ENCODE measurements at regions not wholly inside any gene's neighbourhood (a gene's known extent, or its start where the extent isn't known, plus 50 kb on each side); places are given as distances from the start of the nearest gene placed in this dataset.
A peak's percentile ranks its signal among the peaks of the same experiment; 100 is the strongest.
"Not testable (repeated sequence)": the region's sequence is repeated elsewhere in the genome, so short reads cannot be mapped to it uniquely, and the experiment has no call there.

DNA sequence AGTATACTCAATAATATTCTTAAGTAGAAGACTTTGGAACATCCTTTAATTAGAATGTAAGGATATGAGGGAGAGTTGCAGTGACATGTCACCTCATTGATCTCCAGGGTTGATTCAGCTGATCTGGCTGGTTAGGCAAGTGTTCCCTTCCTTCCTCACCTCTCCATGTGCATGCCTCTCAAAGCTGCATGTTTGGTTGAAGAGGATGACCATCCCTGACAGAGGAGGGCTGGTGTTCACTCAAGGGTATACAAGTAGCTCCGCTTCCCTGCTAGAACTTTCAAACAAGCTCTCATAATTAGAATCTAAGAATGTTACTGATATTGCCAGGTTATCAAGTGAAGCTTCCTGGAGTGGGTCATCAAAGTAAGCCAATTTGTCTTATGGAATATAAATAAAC lies 341.1 kb upstream of the FLRT2 start:
- in situ Hi-C loops (cut with MboI; ENCODE audit: low pct_ligation_motif_present in 1 of 4, low pct_unique_long_range_greater_than_20kb in 1 of 4, low sequenced_read_pairs in 3 of 4): no loop called here
- Histone ChIP-seq H3K4me1 (no peaks in the 10 kb centered on the region), H3K27me3 (no peaks in the 10 kb centered on the region), H3K36me3 (no peaks in the 10 kb centered on the region), H3K27ac (no peak overlapping the region), H3K4me3 (no peak overlapping the region), H3K9me3 (no peaks in the 10 kb centered on the region)
- TF ChIP-seq, protein P1, sequence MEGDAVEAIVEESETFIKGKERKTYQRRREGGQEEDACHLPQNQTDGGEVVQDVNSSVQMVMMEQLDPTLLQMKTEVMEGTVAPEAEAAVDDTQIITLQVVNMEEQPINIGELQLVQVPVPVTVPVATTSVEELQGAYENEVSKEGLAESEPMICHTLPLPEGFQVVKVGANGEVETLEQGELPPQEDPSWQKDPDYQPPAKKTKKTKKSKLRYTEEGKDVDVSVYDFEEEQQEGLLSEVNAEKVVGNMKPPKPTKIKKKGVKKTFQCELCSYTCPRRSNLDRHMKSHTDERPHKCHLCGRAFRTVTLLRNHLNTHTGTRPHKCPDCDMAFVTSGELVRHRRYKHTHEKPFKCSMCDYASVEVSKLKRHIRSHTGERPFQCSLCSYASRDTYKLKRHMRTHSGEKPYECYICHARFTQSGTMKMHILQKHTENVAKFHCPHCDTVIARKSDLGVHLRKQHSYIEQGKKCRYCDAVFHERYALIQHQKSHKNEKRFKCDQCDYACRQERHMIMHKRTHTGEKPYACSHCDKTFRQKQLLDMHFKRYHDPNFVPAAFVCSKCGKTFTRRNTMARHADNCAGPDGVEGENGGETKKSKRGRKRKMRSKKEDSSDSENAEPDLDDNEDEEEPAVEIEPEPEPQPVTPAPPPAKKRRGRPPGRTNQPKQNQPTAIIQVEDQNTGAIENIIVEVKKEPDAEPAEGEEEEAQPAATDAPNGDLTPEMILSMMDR (IDR thresholded peaks at IDR 0.05): no peak
- TF ChIP-seq POLR2AphosphoS5 (IDR thresholded peaks at IDR 0.05): no peak
- no peak for TF ChIP-seq POLR2A (IDR thresholded peaks at IDR 0.05)
- no peak for TF ChIP-seq EP300 (IDR thresholded peaks at IDR 0.05; ENCODE audit: low read depth)
- intact Hi-C loops (cut with DNase I; ENCODE audit: low total_unique reads): no loop called here
- no peak for DNase-seq
- WGBS, 2 donors (ENCODE audit: low coverage in 1 of 2): 83 to 100% methylated on average over 1 of the region's 1 CpG

DNA sequence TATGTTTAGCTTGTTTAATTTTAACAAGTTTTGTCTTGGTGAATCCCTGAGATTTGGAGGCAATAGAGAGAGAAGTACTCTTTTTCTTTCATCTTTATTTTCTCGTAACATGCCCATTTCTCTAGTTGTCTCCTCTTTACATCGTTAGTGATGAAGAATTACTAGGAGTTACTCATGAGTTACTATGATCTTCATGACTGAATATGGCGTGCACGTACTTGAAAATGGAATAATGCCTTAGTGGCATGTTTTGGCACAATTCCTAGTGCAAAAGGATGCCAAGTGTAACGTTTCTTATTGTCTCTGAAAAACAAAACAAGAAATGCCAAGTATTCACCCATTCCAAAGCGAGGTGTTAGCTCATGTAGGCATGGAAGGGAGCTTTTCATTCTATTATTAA lies 340.7 kb upstream of the FLRT2 start:
- H3K4me3 ChIP-seq; H3K27me3 ChIP-seq; H3K36me3 ChIP-seq; H3K27ac ChIP-seq; in situ Hi-C loops (cut with MboI; ENCODE audit: low pct_ligation_motif_present in 1 of 4, low pct_unique_long_range_greater_than_20kb in 1 of 4, low sequenced_read_pairs in 3 of 4); DNase-seq; H3K9me3 ChIP-seq; intact Hi-C loops (cut with DNase I; ENCODE audit: low total_unique reads); H3K4me1 ChIP-seq: not testable (repeated sequence)
- 69 to 77% methylated on average over 6 of the region's 6 CpGs for WGBS, 2 donors (ENCODE audit: low coverage in 1 of 2)

DNA sequence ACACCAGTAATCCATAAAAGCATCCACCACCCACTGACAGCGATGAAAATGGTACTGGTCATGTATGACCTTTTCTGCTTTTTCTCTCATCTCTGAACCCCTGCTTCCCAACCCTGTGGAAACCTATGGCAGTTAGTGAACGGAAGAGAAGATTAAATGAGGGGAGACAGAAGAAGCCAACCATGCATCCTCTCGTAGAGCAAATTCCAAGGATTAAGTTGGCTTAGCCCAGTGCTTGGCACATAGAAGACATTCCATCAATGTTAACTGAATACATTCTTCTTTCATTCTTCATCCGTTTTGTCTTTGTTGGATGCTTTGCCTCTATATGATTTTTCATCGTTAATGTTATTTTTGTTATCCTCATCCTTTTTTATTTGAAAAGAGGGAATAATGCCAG lies 339.7 kb upstream of the FLRT2 start:
- WGBS, 2 donors (ENCODE audit: low coverage in 1 of 2): 74 to 78% methylated on average over 5 of the region's 5 CpGs

DNA sequence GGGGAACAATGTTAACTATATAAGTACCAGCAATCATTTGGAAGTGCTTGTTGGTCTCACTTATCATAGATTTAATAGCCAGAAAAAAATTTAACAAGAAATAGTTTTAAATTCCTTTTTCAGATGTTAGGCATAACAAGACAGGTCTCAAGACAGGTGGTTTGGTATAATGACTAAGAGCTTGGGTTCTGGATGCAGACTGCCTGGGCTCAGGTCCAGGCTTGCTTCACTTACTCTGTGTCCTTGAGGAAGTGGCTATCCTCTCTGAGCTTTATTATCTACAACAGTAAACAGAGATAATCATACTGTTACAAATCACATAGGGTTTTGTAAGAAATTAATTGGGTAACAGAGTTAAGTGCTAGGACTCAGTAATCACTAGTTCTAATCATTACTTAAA lies 338.0 kb upstream of the FLRT2 start:
- intact Hi-C loops (cut with DNase I; ENCODE audit: low total_unique reads): no loop called here
- no peak for DNase-seq

More for the DNA sequence above, 339.7 kb upstream of the FLRT2 start:
- intact Hi-C loops (cut with DNase I; ENCODE audit: low total_unique reads) (no loop called here), in situ Hi-C loops (cut with MboI; ENCODE audit: low pct_ligation_motif_present in 1 of 4, low pct_unique_long_range_greater_than_20kb in 1 of 4, low sequenced_read_pairs in 3 of 4) (no loop called here)
- Histone ChIP-seq H3K9me3 (no peaks in the 10 kb centered on the region), H3K27me3 (no peaks in the 10 kb centered on the region), H3K4me3 (no peak overlapping the region), H3K27ac (no peak overlapping the region), H3K36me3 (no peaks in the 10 kb centered on the region), H3K4me1 (no peaks in the 10 kb centered on the region)
- no peak for TF ChIP-seq POLR2AphosphoS5 (IDR thresholded peaks at IDR 0.05)
- TF ChIP-seq POLR2A (IDR thresholded peaks at IDR 0.05): no peak
- TF ChIP-seq EP300 (IDR thresholded peaks at IDR 0.05; ENCODE audit: low read depth): no peak
- DNase-seq: no peak

DNA sequence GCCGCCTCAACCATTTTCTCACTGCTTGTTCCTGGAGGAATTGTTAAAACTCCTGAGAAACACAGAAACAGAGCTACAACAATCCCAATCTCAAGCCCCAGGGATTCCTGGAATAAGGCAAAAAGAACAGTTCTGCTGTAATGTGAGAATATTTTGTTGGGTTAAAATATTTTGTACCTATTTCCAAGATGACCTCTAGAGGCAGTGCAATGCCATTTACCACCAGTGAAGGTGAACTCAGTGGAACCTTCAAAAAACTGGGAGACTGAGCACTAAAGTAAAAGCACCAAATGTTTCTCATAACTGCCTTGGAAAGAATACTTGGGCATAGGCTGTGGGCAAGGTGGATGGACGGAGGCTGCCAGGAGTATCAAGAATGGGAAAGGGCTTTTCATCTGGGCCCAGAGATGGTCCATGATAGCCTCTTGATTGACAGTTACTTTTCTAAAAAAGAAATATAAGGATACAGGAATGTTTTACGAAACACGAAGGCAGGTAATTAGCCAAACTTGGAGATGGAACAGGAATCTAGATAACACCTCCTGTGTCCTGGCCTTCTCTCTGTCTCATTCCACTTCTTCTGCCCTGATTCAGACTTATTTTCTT lies 334.0 kb upstream of the FLRT2 start:
- H3K9me3 ChIP-seq: no peaks in the 10 kb centered on the region
- H3K27ac ChIP-seq: no peak overlapping the region
- in situ Hi-C loops (cut with MboI; ENCODE audit: low pct_ligation_motif_present in 1 of 4, low pct_unique_long_range_greater_than_20kb in 1 of 4, low sequenced_read_pairs in 3 of 4) (no loop called here), intact Hi-C loops (cut with DNase I; ENCODE audit: low total_unique reads) (no loop called here)
- H3K4me1 ChIP-seq: no peaks in the 10 kb centered on the region
- H3K4me3 ChIP-seq: no peak overlapping the region
- DNase-seq: no peak
- H3K27me3 ChIP-seq: no peaks in the 10 kb centered on the region
- H3K36me3 ChIP-seq: no peaks in the 10 kb centered on the region
- 82 to 89% methylated on average over 3 to 4 of the region's 4 CpGs for WGBS, 2 donors (ENCODE audit: low coverage in 1 of 2)
- no peak for TF ChIP-seq POLR2A (IDR thresholded peaks at IDR 0.05)
- TF ChIP-seq, protein P1 (IDR thresholded peaks at IDR 0.05): peak in 2 of 5 experiments; percentile 23 to 33

More for the DNA sequence above, 338.0 kb upstream of the FLRT2 start:
- Histone ChIP-seq H3K36me3 (no peaks in the 10 kb centered on the region), H3K27me3 (no peaks in the 10 kb centered on the region), H3K27ac (no peak overlapping the region), H3K4me1 (no peaks in the 10 kb centered on the region), H3K4me3 (no peak overlapping the region), H3K9me3 (no peaks in the 10 kb centered on the region)
- TF ChIP-seq POLR2A (IDR thresholded peaks at IDR 0.05): no peak
- TF ChIP-seq EP300 (IDR thresholded peaks at IDR 0.05; ENCODE audit: low read depth): no peak
- TF ChIP-seq POLR2AphosphoS5 (IDR thresholded peaks at IDR 0.05): no peak
- in situ Hi-C loops (cut with MboI; ENCODE audit: low pct_ligation_motif_present in 1 of 4, low pct_unique_long_range_greater_than_20kb in 1 of 4, low sequenced_read_pairs in 3 of 4): no loop called here

DNA sequence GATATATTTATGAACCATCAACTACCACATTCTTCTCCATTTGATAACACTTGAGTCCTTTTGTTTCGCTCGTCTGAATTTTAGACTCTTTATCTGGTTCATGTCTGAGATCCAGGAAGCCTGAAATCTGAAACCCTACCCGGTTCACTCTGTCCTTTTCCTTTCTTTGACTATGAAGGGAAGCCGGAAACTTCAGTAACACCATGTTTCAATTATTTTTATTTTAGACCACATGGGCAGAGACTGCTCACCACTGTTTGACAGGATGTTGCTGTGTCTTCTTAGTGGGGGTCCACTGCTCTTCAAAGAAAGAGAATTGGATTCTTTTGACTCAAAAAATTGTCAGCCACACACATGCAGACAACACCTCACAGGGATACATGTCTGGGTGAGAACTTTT lies 331.9 kb upstream of the FLRT2 start:
- no peaks in the 10 kb centered on the region for H3K4me1 ChIP-seq
- no peaks in the 10 kb centered on the region for H3K9me3 ChIP-seq
- no peak overlapping the region for H3K4me3 ChIP-seq
- DNase-seq: no peak
- H3K36me3 ChIP-seq: no peaks in the 10 kb centered on the region
- H3K27me3 ChIP-seq: no peaks in the 10 kb centered on the region
- in situ Hi-C loops (cut with MboI; ENCODE audit: low pct_ligation_motif_present in 1 of 4, low pct_unique_long_range_greater_than_20kb in 1 of 4, low sequenced_read_pairs in 3 of 4) (no loop called here), intact Hi-C loops (cut with DNase I; ENCODE audit: low total_unique reads) (no loop called here)
- TF ChIP-seq POLR2AphosphoS5 (IDR thresholded peaks at IDR 0.05) (no peak), EP300 (IDR thresholded peaks at IDR 0.05; ENCODE audit: low read depth) (no peak), POLR2A (IDR thresholded peaks at IDR 0.05) (no peak)
- TF ChIP-seq, protein P1 (IDR thresholded peaks at IDR 0.05): no peak
- WGBS, 2 donors (ENCODE audit: low coverage in 1 of 2): 78 to 84% methylated on average over 4 of the region's 4 CpGs
- no peak overlapping the region for H3K27ac ChIP-seq

Measured in transverse colon (tissue), 4 donors.